Mesodermal cell (in vitro differentiated cells): ENCODE measurements at regions not wholly inside any gene's neighbourhood (a gene's known extent, or its start where the extent isn't known, plus 50 kb on each side); places are given as distances from the start of the nearest gene placed in this dataset.
"Not testable (repeated sequence)": the region's sequence is repeated elsewhere in the genome, so short reads cannot be mapped to it uniquely, and the experiment has no call there.

Experiments
- H3K27ac ChIP-seq: 2 replicates; pipeline ENCODE4 v1.7.0; 2013; ENCODE audit warnings: mild to moderate bottlenecking, low read depth, low read length, moderate library complexity; ENCODE audit not compliant: severe bottlenecking
- H3K36me3 ChIP-seq: 2 replicates; pipeline ENCODE4 v1.7.1; 2013; ENCODE audit warnings: mild to moderate bottlenecking, low read length, moderate library complexity; ENCODE audit not compliant: control insufficient read depth, insufficient read depth
- H3K4me1 ChIP-seq: one replicate; pipeline ENCODE4 v1.7.1; 2013; ENCODE audit warnings: mild to moderate bottlenecking, low read length; ENCODE audit not compliant: insufficient read depth, control insufficient read depth, poor library complexity, severe bottlenecking
- H3K4me3 ChIP-seq: 2 replicates; pipeline ENCODE4 v1.7.0; 2013; ENCODE audit warnings: low read length, control low read depth, mild to moderate bottlenecking; ENCODE audit not compliant: insufficient read depth, poor library complexity, severe bottlenecking; ENCODE audit errors: extremely low read depth
- H3K9me3 ChIP-seq: 2 replicates; pipeline ENCODE4 v1.7.1; 2013; ENCODE audit warnings: mild to moderate bottlenecking, low read length, moderate library complexity; ENCODE audit not compliant: control insufficient read depth
- WGBS, 2 experiments: methylation state at CpG; one replicate each; pipeline ENCODE4 v1.1.5; 2013; ENCODE audit warnings: missing lambda C conversion rate in 2 of 2; ENCODE audit not compliant: insufficient coverage in 2 of 2; 5-methylcytosine and 5-hydroxymethylcytosine counted together

- H3K36me3 ChIP-seq, result no peaks in the 10 kb centered on the region
- peaks cover 15% of the 10 kb centered on the region for H3K9me3 ChIP-seq
- peaks cover 4% of the 10 kb centered on the region for H3K4me1 ChIP-seq
- no peak overlapping the region for H3K4me3 ChIP-seq
- WGBS, 2 experiments, result 87 to 91% methylated on average over 4 to 5 of the region's 5 CpGs
- peak overlapping the region; percentile 5 for H3K27ac ChIP-seq
Observed at GRCh38 chr2:38483776-38484501, 106.9 kb upstream of the ATL2 start.

- peaks cover 15% of the 10 kb centered on the region for H3K9me3 ChIP-seq
- 80% methylated on average over 1 of the region's 6 CpGs; no CpG with 5 or more reads in 1 of the 2 experiments for WGBS, 2 experiments
- H3K4me1 ChIP-seq, H3K36me3 ChIP-seq, H3K4me3 ChIP-seq, H3K27ac ChIP-seq: not testable (repeated sequence)
Observed at GRCh38 chr2:38482710-38483109, 105.6 kb upstream of the ATL2 start.

GRCh38 chr2:38480617-38481016, 103.5 kb upstream of the ATL2 start:
- Histone ChIP-seq H3K27ac (no peak overlapping the region), H3K36me3 (no peaks in the 10 kb centered on the region), H3K9me3 (peaks cover 15% of the 10 kb centered on the region), H3K4me3 (no peak overlapping the region), H3K4me1 (peaks cover 4% of the 10 kb centered on the region)

GRCh38 chr2:38477006-38477405, 99.9 kb upstream of the ATL2 start:
- no peaks in the 10 kb centered on the region for H3K36me3 ChIP-seq
- H3K4me3 ChIP-seq, result no peak overlapping the region
- 100% methylated on average over 1 of the region's 2 CpGs; no CpG with 5 or more reads in 1 of the 2 experiments for WGBS, 2 experiments
- peaks cover 15% of the 10 kb centered on the region for H3K9me3 ChIP-seq
- H3K27ac ChIP-seq, result no peak overlapping the region
- no peaks in the 10 kb centered on the region for H3K4me1 ChIP-seq

- no peaks in the 10 kb centered on the region for H3K36me3 ChIP-seq
- 80 to 100% methylated on average over 1 to 3 of the region's 3 CpGs for WGBS, 2 experiments
Observed at GRCh38 chr2:38475567-38475881, 98.5 kb upstream of the ATL2 start.

GRCh38 chr2:38474715-38475566, 97.9 kb upstream of the ATL2 start:
- 82 to 93% methylated on average over 4 to 5 of the region's 6 CpGs for WGBS, 2 experiments
- Histone ChIP-seq H3K4me3 (no peak overlapping the region), H3K27ac (no peak overlapping the region), H3K9me3 (peaks cover 2% of the 10 kb centered on the region), H3K4me1 (no peaks in the 10 kb centered on the region), H3K36me3 (no peaks in the 10 kb centered on the region)

More at GRCh38 chr2:38475567-38475881, 98.5 kb upstream of the ATL2 start:
- no peaks in the 10 kb centered on the region for H3K4me1 ChIP-seq
- no peak overlapping the region for H3K4me3 ChIP-seq
- H3K27ac ChIP-seq, result no peak overlapping the region
- peaks cover 8% of the 10 kb centered on the region for H3K9me3 ChIP-seq

- Histone ChIP-seq H3K36me3 (no peaks in the 10 kb centered on the region), H3K4me3 (no peak overlapping the region), H3K27ac (no peak overlapping the region), H3K9me3 (no peaks in the 10 kb centered on the region), H3K4me1 (no peaks in the 10 kb centered on the region)
- WGBS, 2 experiments, result 89 to 100% methylated on average over 1 to 3 of the region's 3 CpGs
Observed at GRCh38 chr2:38474021-38474456, 97.0 kb upstream of the ATL2 start.

GRCh38 chr2:38473333-38474005, 96.4 kb upstream of the ATL2 start:
- 78 to 95% methylated on average over 2 to 4 of the region's 5 CpGs for WGBS, 2 experiments
- Histone ChIP-seq H3K27ac (no peak overlapping the region), H3K4me1 (no peaks in the 10 kb centered on the region), H3K9me3 (no peaks in the 10 kb centered on the region), H3K36me3 (no peaks in the 10 kb centered on the region), H3K4me3 (no peak overlapping the region)

- no peaks in the 10 kb centered on the region for H3K9me3 ChIP-seq
- no peak overlapping the region for H3K27ac ChIP-seq
- no peaks in the 10 kb centered on the region for H3K36me3 ChIP-seq
- WGBS, 2 experiments, result 88 to 93% methylated on average over 2 of the region's 3 CpGs
- no peak overlapping the region for H3K4me3 ChIP-seq
- no peaks in the 10 kb centered on the region for H3K4me1 ChIP-seq
Observed at GRCh38 chr2:38470115-38470514, 93.0 kb upstream of the ATL2 start.

- WGBS, 2 experiments, result 87 to 89% methylated on average over 2 of the region's 3 CpGs
- Histone ChIP-seq H3K4me3 (no peak overlapping the region), H3K36me3 (no peaks in the 10 kb centered on the region), H3K27ac (no peak overlapping the region), H3K9me3 (no peaks in the 10 kb centered on the region), H3K4me1 (no peaks in the 10 kb centered on the region)
Observed at GRCh38 chr2:38467768-38468455, 90.8 kb upstream of the ATL2 start.
